Stimulated activated naive CD8-positive, alpha-beta T cell treated with anti-CD3 and anti-CD28 coated beads, Interleukin-15, amount 100 ng/mL, for 72 hours (primary cell): ENCODE measurements at regions not wholly inside any gene's neighbourhood (a gene's known extent, or its start where the extent isn't known, plus 50 kb on each side); places are given as distances from the start of the nearest gene placed in this dataset.
"Not testable (repeated sequence)": the region's sequence is repeated elsewhere in the genome, so short reads cannot be mapped to it uniquely, and the experiment has no call there.

Experiments
- ATAC-seq: fragments of 150-1000 bp; cut with Tn5 transposase; 2 replicates; pipeline ENCODE4 v1.10.0; 2021; ENCODE audit warnings: mild to moderate bottlenecking, moderate library complexity
- DNase-seq, 2 donors: peaks; one replicate each; pipeline ENCODE4 v3.0.0; 2021 to 2022
- H3K27ac Mint-ChIP-seq, 2 donors: one replicate each; pipeline ENCODE4 v1.8.0; 2022; ENCODE audit warnings: mild to moderate bottlenecking in 2 of 2, mixed read lengths in 2 of 2, moderate library complexity in 2 of 2
- H3K27me3 Mint-ChIP-seq: one replicate; pipeline ENCODE4 v1.8.0; 2022; ENCODE audit warnings: mixed read lengths
- H3K4me1 Mint-ChIP-seq: one replicate; pipeline ENCODE4 v1.8.0; 2022; ENCODE audit warnings: mild to moderate bottlenecking, mixed read lengths
- H3K4me3 Mint-ChIP-seq, 2 donors: one replicate each; pipeline ENCODE4 v1.8.0; 2022; ENCODE audit warnings: mild to moderate bottlenecking in 2 of 2, mixed read lengths in 2 of 2, moderate library complexity in 1 of 2
- H3K9me3 Mint-ChIP-seq, 2 donors: one replicate each; pipeline ENCODE4 v1.8.0; 2022; ENCODE audit warnings: mixed read lengths in 2 of 2

DNA sequence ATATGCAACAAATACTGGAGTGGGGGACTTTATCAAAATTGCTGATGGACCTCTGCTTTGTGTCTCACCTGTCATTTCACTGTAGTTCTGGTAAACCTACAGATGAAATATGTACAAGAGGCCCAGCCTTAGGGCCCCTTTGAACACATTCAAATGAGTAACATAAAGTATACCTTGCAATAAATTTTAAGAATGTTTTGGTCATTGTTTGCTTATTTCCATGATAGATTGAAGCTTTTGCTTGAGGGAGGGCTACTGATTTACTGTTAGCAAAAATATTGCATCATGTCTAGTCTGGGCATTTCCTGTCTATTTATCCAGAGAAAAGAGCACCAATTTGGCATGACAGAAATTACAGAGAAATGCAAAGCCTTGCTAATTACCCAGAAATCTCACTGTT lies 705.5 kb upstream of the PCDH9 start:
- peaks cover 11 to 22% of the 10 kb centered on the region in 2 donors for H3K9me3 Mint-ChIP-seq
- H3K27me3 Mint-ChIP-seq: no peaks in the 10 kb centered on the region
- no peak overlapping the region for H3K4me3 Mint-ChIP-seq
- DNase-seq (no peak), ATAC-seq (no peak)
- no peaks in the 10 kb centered on the region for H3K4me1 Mint-ChIP-seq
- no peak overlapping the region for H3K27ac Mint-ChIP-seq

DNA sequence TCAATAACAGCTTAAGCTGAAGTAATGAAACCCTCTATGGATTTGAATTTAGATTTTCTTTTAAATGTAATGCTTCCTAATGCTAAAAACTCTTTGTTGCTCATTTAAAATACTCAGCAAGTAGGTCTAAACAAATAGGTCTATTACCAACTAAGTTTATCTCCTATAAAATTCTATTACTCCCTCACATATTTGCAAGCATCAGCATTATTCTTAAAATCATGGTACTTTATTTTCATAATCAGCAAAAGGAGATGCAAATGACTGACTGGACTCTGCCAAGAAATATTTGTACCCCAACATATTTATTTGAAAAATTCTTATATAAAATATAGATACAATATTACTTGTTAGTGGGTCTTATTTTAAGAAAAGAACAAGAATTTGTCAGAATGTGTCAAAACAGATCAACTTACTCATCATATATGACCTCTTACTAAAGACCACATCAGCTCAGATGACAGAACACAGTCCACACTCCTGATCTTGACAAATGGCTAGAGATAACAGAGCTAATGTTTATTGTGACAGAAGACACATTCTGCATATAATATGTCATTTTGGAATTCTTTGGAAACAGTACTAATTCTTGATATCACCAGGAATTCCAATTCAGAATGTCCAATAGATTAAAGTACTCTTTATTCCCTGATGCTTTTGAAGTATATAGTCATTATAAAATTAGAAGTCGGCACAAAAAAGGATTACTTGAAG lies 704.6 kb upstream of the PCDH9 start:
- ATAC-seq (no peak), DNase-seq (no peak)
- no peak overlapping the region for H3K27ac Mint-ChIP-seq
- no peak overlapping the region for H3K4me3 Mint-ChIP-seq
- H3K27me3 Mint-ChIP-seq: no peaks in the 10 kb centered on the region
- peaks cover 11 to 18% of the 10 kb centered on the region in 2 donors for H3K9me3 Mint-ChIP-seq
- no peaks in the 10 kb centered on the region for H3K4me1 Mint-ChIP-seq

DNA sequence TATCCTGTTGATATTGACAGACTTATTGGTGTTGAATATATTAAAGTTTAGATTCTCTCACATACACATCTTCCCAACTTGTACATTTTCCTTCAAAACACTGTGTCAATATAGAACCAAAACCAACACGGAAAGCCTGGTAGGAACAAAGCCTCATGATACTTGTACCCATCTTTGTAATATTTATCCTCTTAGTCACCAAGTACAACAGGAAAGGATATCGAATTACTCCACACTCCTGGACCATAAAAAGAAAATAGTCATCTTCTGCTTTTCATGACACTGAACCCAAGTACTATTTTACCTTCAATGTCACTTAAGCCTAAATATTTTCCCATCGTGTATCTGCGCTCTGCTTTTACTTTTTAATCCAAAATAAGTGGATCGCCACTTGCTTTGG lies 702.9 kb upstream of the PCDH9 start:
- DNase-seq: no peak
- Mint-ChIP-seq H3K27me3 (no peaks in the 10 kb centered on the region), H3K9me3 (peaks cover 11% of the 10 kb centered on the region in 2 donors), H3K4me3 (no peak overlapping the region), H3K4me1 (no peaks in the 10 kb centered on the region), H3K27ac (no peak overlapping the region)
- ATAC-seq: no peak

DNA sequence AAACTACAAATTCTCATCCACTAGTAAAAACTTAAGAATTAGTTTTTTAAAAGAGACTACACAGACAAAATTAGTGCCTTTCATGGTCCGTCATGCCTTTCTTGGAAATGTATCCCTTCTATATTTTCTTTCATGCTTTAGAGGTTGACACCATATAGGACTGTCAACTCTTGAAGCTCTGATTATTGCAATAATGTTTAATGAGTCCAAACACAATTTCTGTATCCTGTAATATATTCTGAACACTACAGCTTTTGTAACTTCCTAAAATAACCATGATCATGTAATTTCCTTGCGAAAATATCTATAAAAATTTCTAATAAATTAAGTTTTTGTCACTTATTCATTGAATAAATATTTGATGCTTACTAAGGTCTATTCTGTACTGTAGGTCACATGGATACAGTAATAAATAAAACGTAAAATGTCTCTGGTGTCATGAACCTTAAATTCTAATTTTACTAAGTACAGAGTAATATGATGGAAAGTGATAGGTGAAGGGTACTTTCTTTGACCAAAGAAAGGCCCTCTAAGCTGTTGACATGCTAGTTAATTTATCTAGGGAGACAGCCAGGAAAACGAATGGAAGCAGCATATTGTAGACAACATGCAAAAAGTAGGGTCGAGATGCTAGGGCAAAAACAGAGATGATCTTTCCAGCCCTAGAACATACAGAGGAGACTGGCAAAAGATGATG lies 687.3 kb upstream of the PCDH9 start:
- no peaks in the 10 kb centered on the region for H3K4me1 Mint-ChIP-seq
- no peak overlapping the region for H3K27ac Mint-ChIP-seq
- no peak overlapping the region for H3K4me3 Mint-ChIP-seq
- H3K9me3 Mint-ChIP-seq: peaks cover 7 to 10% of the 10 kb centered on the region in 2 donors
- no peaks in the 10 kb centered on the region for H3K27me3 Mint-ChIP-seq
- no peak for DNase-seq
- no peak for ATAC-seq

DNA sequence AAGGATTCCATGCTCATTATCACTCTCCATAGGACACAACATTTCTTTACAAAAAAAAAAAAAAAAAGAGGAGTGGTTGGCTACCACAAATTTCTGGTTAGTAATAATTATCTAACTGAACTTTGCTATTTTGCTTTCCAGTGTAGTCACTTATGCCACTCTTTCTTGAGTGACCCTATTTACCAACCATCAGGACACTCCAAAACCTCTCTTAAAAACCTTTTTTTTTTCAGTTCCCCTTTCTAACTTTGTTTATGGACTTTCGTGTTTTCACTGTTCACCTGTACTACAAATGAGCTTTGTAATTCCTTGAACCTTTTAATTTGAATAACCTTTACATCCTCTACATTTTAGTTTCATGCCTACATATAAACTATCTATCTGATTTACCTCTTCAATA lies 686.5 kb upstream of the PCDH9 start:
- no peaks in the 10 kb centered on the region for H3K27me3 Mint-ChIP-seq
- ATAC-seq: no peak
- peaks cover 7 to 12% of the 10 kb centered on the region in 2 donors for H3K9me3 Mint-ChIP-seq
- H3K4me1 Mint-ChIP-seq: no peaks in the 10 kb centered on the region
- H3K27ac Mint-ChIP-seq: no peak overlapping the region
- H3K4me3 Mint-ChIP-seq: no peak overlapping the region
- DNase-seq: no peak

DNA sequence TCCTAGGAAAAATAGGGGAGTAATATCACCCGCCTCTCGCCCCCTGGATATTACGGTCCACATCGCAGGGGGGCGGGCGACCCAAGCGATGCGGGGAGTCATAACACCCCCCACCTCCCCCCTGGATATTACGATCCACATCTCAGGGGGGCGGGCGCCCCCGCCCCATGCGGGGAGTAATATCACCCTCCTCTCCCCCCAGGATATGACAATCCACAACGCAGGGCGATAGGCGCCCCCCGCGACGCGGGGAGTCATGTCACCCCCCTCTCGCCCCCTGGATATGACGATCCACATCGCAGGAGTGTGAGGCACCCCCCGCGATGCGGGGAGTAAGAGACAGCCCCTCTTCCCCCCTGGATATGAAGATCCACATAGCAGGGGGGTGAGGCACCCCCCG lies 684.4 kb upstream of the PCDH9 start:
- ATAC-seq (peak; percentile 74), DNase-seq (no peak)
- H3K4me1 Mint-ChIP-seq: no peaks in the 10 kb centered on the region
- H3K4me3 Mint-ChIP-seq: no peak overlapping the region
- no peak overlapping the region for H3K27ac Mint-ChIP-seq
- peaks cover 13 to 19% of the 10 kb centered on the region in 2 donors for H3K9me3 Mint-ChIP-seq
- no peaks in the 10 kb centered on the region for H3K27me3 Mint-ChIP-seq

DNA sequence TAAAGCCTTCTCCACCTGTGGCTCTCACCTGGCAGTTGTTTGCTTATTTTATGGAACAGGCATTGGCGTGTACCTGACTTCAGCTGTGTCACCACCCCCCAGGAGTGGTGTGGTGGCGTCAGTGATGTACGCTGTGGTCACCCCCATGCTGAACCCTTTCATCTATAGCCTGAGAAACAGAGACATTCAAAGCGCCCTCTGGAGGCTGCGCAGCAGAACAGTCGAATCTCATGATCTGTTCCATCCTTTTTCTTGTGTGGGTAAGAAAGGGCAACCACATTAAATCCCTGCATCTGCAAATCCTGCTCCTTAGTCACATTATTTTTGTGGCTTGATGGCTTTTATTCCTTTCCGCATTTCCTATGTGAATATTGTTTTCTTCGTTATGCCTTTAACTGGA lies 672.8 kb upstream of the PCDH9 start:
- DNase-seq, ATAC-seq, H3K27me3 Mint-ChIP-seq, H3K27ac Mint-ChIP-seq, H3K4me1 Mint-ChIP-seq, H3K4me3 Mint-ChIP-seq: not testable (repeated sequence)
- H3K9me3 Mint-ChIP-seq: peaks cover 19 to 52% of the 10 kb centered on the region in 2 donors

DNA sequence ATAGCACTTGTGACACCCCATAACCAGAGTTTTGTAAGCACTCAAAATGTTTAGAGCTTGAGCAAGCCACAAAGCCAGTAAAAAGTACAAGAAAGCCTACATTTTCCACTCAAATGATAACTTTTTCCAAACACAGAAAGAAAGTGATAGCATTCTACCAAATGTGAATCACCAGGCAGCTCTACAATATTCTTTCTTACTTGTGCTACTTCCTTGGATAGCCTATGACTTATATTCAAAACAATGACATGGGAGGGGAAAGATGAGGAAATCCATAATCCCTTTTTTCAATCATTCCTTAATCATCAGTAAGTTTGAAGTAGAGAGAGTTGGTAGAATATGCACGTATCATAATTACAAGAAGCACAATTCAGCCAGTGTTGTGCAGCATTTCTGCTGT lies 650.8 kb upstream of the PCDH9 start:
- Mint-ChIP-seq H3K27ac (no peak overlapping the region), H3K27me3 (no peaks in the 10 kb centered on the region), H3K4me3 (no peak overlapping the region), H3K9me3 (peaks cover 0 to 7% of the 10 kb centered on the region in 2 donors), H3K4me1 (no peaks in the 10 kb centered on the region)
- ATAC-seq (no peak), DNase-seq (no peak)

DNA sequence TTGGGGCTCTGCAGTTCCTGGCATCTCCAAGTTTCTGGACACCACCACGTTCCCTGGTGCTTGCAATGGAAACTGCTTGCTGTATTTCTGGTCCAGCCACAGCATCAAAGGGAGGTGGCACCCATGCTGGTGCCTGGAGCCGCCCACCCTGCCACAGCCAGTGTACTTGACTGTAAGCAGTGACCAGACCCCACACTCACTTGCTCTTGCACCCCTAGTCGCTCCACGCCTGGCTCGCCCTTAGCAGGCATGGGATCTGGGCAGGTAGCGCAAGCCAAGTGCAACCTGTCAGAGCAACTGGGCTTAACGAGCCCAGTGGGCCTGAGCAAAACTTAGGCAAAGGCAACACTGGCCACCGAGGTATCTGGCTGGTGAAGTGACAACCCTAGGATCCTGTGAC lies 648.2 kb upstream of the PCDH9 start:
- Mint-ChIP-seq H3K4me1 (no peaks in the 10 kb centered on the region), H3K27ac (no peak overlapping the region), H3K27me3 (no peaks in the 10 kb centered on the region), H3K9me3 (peaks cover 0 to 7% of the 10 kb centered on the region in 2 donors), H3K4me3 (no peak overlapping the region)
- DNase-seq: no peak
- no peak for ATAC-seq

DNA sequence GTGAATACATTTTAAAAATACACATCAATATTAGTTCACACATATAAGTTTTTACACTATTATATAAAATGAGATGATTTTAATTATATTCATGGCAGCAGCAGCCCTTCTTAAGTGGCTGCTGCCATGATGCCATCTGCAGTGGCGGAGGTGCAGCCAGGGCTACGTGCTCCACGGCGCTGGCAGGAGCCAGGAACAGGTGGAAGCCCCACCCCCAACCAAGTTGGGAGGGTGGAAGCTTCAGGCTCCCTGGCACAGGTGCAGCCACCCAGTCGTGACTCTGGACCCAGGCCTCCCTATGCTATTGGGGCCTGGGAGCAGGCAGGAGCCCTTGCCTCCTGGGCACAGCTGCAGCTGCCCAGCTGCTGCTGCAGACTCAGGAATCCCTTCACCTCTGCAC lies 646.9 kb upstream of the PCDH9 start:
- Mint-ChIP-seq H3K4me3 (no peak overlapping the region), H3K27ac (no peak overlapping the region), H3K27me3 (no peaks in the 10 kb centered on the region), H3K9me3 (peaks cover 7 to 8% of the 10 kb centered on the region in 2 donors), H3K4me1 (no peaks in the 10 kb centered on the region)
- DNase-seq: no peak
- ATAC-seq: no peak

DNA sequence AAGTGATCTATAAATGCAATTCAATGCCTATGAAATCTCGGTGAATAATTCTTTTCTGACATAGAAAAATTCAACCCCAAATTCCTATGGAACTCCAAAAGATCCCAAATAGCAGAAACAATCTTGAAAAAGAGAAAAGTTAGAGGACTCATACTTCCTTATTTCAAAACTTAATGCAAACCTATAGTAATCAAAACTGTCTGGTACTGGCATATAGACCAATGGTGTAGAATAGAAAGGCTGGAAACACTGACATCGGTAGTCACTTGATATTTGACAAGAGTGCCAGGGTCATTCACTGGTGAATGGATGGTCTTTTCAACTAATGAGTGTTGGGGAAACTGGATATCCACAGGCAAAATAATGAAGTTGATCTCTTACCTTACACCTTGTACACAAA lies 637.1 kb upstream of the PCDH9 start:
- no peak for DNase-seq
- no peak for ATAC-seq
- Mint-ChIP-seq H3K9me3 (peaks cover 0 to 7% of the 10 kb centered on the region in 2 donors), H3K27me3 (no peaks in the 10 kb centered on the region), H3K4me3 (no peak overlapping the region), H3K4me1 (no peaks in the 10 kb centered on the region), H3K27ac (no peak overlapping the region)

DNA sequence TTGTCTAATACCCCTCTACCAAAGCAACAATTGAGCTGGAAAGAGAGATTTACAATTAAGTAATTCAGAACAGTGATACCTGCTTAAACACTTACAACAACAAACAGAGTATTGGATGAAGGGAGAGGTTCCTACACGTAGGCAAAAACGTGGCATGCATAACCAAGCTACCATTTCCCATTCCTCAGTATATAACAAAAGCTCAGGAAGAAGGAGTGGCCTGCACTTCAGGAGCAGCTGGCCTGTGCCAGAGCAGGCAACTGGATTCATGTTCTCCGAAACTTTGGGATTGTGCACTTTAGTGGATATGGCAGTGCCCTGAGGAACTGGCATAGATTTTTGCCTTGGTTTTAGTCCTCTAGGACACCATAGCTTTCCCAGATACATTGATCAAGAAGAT lies 630.2 kb upstream of the PCDH9 start:
- ATAC-seq (no peak), DNase-seq (no peak)
- no peak overlapping the region for H3K27ac Mint-ChIP-seq
- no peaks in the 10 kb centered on the region for H3K4me1 Mint-ChIP-seq
- no peaks in the 10 kb centered on the region for H3K27me3 Mint-ChIP-seq
- no peak overlapping the region for H3K4me3 Mint-ChIP-seq
- H3K9me3 Mint-ChIP-seq: peaks cover 6% of the 10 kb centered on the region in 2 donors

DNA sequence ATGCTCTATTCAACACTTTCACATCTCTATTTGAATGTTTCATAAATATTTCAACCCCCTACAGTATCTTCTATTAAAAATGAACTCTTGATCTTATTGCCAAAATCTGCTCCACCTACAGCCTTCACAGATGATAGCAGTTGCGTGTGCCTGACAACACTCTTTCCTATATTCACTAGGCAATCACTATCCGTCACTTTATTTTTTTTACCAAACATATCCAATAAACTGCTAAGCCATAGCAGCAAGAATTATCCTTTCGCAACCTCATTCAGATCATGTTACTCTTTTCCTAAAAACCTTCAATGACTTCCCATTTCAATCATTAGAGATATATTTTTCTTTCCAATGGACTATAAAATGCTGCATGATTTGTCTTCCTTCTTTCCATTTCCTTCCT lies 629.8 kb upstream of the PCDH9 start:
- Mint-ChIP-seq H3K4me1 (no peaks in the 10 kb centered on the region), H3K27ac (no peak overlapping the region), H3K27me3 (no peaks in the 10 kb centered on the region), H3K9me3 (peaks cover 6% of the 10 kb centered on the region in 2 donors), H3K4me3 (no peak overlapping the region)
- ATAC-seq (no peak), DNase-seq (no peak)

DNA sequence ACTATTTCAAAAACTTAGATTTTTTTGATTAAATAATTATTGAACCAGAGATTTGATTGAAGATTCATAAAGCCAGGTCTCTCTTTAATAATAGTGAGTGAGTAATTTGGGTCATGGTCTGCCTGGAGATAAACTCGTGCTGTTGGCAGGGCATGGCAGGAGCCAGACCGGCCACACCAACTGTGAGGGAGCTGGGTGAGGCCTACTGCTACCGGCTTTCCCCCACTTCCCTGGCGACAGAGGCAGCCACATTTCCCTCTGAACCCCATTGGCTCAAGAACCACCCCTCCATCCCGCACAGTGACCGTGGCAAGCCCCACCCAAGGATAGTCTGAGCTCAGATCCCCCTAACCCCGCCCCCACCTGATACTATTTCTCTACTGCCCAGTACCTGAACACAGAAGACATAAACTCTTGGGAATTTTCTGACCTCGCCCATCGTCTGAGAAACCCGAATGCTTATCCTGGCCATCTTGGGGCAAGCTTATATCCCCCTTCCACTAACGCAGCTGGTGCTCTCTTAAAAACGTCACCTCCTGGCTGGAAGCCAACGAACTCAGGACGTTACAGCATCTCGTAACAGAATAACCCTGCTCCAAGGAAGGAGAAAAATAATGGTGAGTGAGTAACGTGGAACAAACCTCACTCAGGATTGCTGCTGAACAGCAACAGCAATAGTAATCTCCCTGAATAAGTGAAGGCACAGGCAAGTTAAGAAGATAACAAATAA lies 627.6 kb upstream of the PCDH9 start:
- ATAC-seq (no peak), DNase-seq (no peak)
- H3K4me3 Mint-ChIP-seq: no peak overlapping the region
- peaks cover 6 to 12% of the 10 kb centered on the region in 2 donors for H3K9me3 Mint-ChIP-seq
- H3K4me1 Mint-ChIP-seq: no peaks in the 10 kb centered on the region
- H3K27ac Mint-ChIP-seq: no peak overlapping the region
- no peaks in the 10 kb centered on the region for H3K27me3 Mint-ChIP-seq

DNA sequence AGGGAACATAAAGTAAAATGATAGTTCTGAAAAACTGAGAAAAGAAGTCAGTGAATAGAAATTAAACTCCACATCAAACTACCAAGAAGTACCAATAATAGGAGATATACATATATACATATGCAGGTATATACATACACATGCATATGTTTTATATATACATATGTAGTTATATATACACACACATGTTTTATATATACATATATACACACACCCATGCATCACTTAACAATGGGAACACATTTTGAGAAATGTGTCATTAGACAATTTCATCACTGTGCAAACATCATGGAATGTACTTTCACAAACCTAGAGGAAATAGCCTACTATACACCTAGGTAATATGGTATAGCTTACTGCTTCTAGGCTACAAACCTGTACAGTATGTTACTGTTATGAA lies 626.8 kb upstream of the PCDH9 start:
- H3K4me1 Mint-ChIP-seq: no peaks in the 10 kb centered on the region

DNA sequence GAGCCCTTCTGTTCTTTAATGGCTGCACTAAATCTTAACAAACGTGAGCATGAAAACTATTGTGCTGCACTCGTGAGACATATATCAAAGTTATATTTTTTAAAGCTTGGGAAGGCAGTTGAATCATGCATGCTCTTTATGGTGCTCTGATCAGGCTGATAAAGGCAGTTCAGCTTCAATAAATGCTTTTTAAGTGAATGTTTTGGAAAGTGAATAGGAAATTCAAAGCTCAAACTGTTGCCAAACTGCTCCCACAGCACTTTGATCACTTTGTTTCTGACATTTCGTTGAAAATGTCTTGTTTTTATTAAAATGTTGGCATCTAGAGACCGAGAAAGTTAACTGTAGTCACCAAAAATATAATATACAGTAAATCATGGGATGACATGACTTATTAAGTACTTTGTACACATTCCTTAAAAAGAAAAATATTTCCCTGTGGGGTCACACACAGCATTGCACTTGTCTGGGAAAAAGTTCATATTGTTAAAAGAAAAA lies 625.7 kb upstream of the PCDH9 start:
- Mint-ChIP-seq H3K27me3 (no peaks in the 10 kb centered on the region), H3K27ac (no peak overlapping the region), H3K9me3 (peaks cover 6 to 27% of the 10 kb centered on the region in 2 donors), H3K4me1 (no peaks in the 10 kb centered on the region), H3K4me3 (no peak overlapping the region)
- ATAC-seq (no peak), DNase-seq (no peak)

More for the DNA sequence above, 626.8 kb upstream of the PCDH9 start:
- ATAC-seq (no peak), DNase-seq (no peak)
- H3K27me3 Mint-ChIP-seq: no peaks in the 10 kb centered on the region
- peaks cover 6 to 15% of the 10 kb centered on the region in 2 donors for H3K9me3 Mint-ChIP-seq
- no peak overlapping the region for H3K27ac Mint-ChIP-seq
- H3K4me3 Mint-ChIP-seq: no peak overlapping the region
